NK-92 treated with Interleukin-12 subunit alpha and Interleukin-12 subunit beta, amount 100 ng/mL, for 24 hours (cell line): ENCODE measurements at regions not wholly inside any gene's neighbourhood (a gene's known extent, or its start where the extent isn't known, plus 50 kb on each side); places are given as distances from the start of the nearest gene placed in this dataset.

ENCODE experiments used
- DNase-seq: peaks from one replicate; lab custom pipeline; 2025; lab: John Stamatoyannopoulos, UW

GRCh38 chr2:150417278-150417677 is 70.2 kb downstream of the RND3 start:
- DNase-seq: no peak

DNA sequence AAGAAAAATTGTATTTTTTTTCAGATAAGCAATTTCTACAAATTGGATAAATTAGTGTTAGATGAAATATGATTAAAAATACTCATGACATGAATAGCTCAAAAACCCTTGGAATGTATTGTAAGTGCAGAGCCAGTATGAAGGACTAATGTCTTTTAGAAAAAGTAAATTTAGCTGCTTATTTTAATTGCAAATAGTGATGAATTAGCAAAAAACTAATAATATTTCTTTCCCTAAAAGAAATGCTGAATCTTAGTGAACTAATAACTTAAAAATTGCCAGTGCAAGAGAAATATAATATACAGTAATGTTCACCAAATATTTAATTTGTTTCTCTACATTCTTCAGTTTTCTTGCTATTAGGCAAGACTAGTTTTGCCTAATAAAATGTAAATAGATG is 72.4 kb downstream of the RND3 start:
- no peak for DNase-seq

GRCh38 chr2:150413910-150414309 is 73.6 kb downstream of the RND3 start:
- DNase-seq: no peak

DNA sequence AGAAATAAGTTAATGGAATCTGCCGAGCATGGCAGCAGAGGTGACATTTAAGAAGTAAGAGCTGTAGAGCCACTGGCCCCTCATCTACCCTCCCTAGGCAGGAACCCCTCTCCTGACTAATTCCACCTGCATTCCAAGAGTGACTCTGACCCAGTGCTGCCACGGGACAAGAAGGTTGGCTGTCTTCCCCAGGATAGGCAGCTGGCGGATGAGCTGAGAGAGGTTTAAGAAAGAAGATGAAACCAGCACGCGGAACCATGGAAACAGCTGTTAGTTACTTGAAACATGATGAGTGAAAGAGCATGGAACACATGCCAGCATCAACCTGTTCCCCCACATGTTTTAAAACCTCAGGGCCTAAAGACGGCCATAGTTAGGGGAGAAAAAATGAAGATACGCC is 74.1 kb downstream of the RND3 start:
- no peak for DNase-seq

GRCh38 chr2:150410809-150411208 is 76.7 kb downstream of the RND3 start:
- no peak for DNase-seq

DNA sequence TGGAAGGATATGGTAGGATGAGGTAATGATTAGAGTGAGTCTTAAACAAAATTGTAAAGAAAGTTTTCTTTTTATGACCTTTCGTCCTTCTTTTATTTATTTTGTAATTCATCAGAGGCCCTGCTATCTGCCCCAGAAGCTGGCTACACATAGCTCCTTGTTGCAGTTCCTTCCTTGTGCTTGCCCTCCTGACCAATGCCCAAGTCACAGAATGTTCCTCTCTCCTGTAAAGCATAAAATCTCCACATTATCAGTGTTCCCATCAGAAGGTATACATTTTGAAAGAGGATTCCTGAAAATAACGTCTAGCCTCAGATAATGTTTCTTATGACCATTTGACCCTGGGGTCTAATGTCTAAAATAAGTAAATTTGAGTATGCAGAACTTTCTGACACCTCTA is 78.3 kb downstream of the RND3 start:
- no peak for DNase-seq

DNA sequence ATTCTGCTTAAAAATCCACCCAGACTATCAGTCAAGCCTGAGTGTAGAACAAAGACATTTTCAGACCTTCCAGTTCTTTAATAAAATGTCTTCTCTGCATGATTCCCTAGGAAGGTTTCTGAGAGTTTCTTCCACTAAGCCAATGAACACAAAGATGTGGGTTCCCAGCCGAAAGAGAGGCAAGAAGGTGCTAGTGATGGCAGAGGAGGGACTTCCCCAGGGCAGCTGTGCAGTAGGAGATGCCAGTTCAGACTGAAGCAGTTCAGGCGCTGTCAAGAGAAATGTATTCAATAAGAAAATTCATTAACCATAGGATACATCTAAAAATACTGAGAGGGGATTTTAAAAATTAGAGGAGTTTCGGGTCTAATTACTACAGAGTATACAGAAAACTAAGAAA is 83.3 kb downstream of the RND3 start:
- DNase-seq: no peak

- no peak for DNase-seq
These were observed 84.0 kb downstream of the RND3 start for GRCh38 chr2:150403457-150403856.

GRCh38 chr2:150402953-150403352 is 84.5 kb downstream of the RND3 start:
- DNase-seq: no peak

- DNase-seq: no peak
These were observed 86.6 kb downstream of the RND3 start for GRCh38 chr2:150400849-150401248.

DNA sequence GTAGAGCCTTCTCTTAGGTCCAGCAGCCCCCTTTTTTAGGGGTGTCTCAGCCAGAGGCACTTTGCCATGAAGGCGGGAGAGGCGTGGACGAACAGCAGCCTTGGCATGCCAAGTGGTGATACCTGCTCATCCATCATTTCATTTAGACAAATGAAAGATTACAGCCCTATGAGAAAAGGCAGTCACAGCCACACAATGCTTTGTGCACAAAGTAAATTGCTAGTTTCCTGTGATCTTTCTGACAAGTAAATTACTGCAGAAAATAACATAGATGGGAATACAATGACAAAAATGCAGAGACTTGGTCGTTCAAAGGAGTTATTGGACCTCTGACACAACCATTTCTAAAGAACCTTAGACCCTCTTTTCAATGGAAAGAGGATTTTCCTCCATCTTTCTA is 94.9 kb downstream of the RND3 start:
- DNase-seq: no peak

DNA sequence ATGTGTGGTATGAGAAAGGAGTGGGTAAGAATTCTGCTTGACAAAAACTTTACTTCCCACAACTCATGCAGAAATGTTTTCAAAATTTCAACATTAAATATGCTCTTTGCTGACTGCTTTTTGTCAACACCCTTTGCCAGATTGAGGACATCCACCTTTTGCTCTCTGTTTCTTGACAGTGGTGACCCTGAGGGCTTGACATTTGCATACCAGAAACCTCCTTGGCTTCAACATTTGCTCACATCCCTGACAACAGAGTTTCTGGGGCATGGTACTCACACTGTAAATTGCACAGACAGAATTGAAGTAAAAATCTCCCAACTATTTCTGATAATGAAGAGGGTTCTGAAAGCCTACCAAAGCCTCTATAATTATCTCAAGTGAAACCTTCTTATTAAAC is 95.7 kb downstream of the RND3 start:
- DNase-seq: no peak

DNA sequence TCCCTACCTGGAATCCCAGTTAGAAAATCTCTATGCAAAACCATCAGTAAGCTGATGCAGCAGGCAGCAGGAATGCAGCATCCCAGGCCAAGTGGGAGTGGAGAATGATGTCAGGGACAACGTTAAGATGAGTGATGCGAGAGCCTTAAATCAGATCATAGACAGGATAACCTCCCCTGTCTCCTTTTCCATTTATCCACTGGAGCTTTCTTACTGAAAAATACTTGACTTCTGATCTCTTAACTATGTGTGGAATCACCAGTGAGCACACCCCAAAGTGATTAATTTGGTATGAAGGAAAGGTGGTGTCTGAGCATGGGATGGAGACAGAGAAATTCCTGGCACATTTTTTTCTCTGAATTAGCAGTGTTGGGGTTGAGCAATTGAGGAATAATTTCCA is 98.0 kb downstream of the RND3 start:
- no peak for DNase-seq

- no peak for DNase-seq
These were observed 99.2 kb downstream of the RND3 start for GRCh38 chr2:150388289-150388625.

DNA sequence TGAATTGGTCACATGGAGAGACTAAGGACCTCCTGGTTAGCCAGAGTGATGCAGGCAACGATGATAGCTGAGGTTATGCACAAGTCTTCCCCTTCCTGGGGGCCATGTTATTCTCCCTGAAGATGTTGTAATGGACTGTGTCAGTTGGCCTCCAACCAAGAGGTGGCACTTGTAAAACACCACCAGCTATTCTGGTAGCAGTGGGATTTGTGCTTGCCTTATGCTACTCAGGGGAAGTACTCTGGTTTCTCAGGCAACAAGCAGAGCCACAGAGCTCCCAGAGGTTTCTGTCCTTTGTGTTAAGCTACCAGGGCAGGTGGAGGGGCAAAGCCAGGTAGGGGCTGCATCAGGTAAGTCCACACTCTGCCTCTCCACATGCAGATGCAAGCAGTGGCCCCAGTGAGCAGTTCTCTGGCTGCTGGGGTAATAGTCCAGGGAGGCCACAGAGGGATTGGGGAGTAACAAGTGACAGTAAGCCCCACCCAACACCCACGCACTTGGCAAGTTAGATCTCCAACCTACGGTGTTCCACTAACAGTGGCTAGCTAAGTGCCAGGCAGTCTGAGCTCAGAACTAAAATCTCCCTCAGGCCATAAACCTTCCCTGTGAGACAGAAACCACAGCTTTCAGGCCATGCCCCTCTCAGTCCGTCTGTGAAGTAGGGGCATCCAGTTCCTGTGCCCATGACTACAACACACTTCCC is 99.7 kb downstream of the RND3 start:
- no peak for DNase-seq

GRCh38 chr2:150385211-150385610 is 102.3 kb downstream of the RND3 start:
- no peak for DNase-seq

- no peak for DNase-seq
These were observed 103.9 kb downstream of the RND3 start for GRCh38 chr2:150383587-150383986.

DNA sequence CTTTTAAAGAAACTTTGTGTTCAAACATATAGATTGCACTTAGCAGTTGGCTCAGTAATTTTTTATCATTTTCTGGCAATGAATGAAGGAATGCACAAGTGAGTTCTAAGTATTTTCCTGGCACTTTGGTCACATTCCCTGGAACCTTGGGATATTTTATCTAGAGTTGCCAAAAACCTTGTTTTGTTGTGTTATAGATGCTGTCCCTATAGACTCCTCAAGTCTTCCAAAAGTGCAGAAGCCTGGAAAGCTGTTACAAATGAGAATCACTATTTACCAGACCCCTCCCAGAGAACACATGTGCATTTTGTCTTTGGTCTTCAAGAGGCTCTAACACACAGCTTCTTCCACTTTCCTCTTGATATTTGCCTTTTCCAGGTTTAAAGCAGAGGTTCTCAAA is 108.3 kb downstream of the RND3 start:
- DNase-seq: no peak

DNA sequence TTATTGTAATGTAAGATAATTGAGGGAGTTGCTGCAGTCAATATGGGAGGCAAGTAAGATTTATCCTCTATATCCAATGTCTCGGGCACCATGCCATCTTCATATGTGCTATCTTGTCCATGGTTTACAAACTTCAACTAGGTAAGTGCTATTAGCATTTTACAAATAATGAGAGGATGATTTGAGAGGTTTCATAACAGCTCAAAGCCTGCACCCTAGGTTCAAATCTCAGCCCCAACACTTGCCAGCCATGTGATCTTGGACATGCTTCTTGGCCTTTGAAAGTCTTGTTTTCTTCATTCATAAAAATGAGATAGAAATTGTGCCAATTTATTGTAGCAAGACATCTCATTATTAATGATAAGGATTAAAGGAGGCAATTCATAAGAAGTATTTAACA is 108.8 kb downstream of the RND3 start:
- DNase-seq: no peak

DNA sequence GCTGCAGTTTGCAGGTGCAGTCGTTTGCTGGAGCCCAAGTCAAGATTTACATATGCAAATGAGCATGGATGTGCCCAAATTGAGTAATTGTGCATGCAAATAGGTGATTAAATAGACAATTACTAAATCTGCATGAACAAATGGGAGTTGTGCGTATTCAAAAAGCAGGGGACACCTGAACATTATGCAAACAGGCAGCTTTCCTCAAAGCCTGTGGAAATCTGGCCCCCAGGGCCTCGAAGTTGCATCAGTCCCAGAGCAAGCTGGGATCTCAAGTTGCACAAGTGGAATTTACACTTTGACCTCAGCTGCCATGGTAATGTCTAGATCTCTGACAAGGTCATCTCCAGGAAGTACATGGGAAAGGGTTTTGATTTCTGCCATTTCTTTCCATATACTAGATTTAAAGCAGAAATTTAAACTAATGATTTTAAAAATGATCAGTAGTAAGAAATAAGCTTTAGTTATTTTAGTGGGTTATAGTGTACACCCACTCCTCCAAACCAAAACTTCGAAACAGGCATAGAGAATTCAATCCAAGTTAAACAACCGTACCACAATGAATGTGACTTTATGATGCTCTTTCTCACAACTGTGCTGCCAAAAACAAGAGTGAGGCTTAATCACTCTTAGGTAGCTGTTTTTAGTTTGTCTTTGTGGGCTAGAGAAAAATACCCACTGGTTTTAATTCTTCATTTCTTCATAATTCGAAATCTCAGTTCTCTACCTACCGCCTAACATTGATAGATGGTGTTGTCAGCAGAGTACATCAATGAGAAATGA is 110.7 kb downstream of the RND3 start:
- no peak for DNase-seq

- no peak for DNase-seq
These were observed 112.1 kb downstream of the RND3 start for GRCh38 chr2:150375333-150375732.

DNA sequence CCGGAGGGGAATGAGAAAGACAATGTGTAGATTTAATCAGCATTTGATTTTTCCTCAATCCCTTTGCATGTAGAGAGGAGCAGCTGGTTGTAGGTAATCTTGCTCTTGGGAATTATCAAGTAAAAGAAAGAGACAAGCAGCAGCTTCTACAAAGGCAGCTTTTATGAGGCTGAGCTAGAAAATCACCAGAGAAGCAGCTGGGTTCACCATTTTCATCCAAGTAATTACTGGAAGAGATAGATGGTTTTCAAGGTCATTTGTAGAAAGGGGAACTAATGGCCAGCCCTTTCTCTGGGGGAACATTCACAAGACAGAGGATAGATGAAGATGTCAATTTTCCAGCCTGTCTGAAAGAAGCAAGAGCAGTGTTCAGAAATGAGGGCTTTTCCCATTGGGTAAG is 113.0 kb downstream of the RND3 start:
- no peak for DNase-seq

DNA sequence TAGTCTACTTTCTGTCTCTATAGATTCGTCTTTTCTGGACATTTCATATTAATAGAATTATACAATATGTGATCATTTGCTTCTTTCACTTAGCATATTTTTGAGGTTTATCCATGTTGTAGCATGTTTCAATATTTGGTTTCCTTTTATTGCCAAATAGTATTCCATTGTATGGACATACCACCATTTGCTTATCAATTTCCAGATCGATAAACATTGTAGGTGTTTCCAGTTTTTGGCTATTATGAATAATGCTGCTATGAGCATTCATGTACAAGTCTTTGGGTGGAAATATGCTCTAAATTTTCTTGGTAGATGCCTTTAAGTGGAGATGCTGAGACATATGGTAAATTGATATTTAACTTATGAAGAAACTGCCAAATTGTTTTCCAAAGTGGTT is 114.1 kb downstream of the RND3 start:
- no peak for DNase-seq
